T-cell (primary cell): ENCODE measurements at regions not wholly inside any gene's neighbourhood (a gene's known extent, or its start where the extent isn't known, plus 50 kb on each side); places are given as distances from the start of the nearest gene placed in this dataset.

Source experiments
- ATAC-seq, 4 experiments: fragments of 200-7000 bp in 3 of 4; fragments of 150-1000 bp in 1 of 4; cut with Tn5 transposase; replicated peaks in 1 of 4; 1 replicate in 3 of 4; 2 replicates in 1 of 4; pipeline ENCODE4 v1.10.0; 2021; ENCODE audit warnings: moderate library complexity in 3 of 4, mild to moderate bottlenecking in 2 of 4, moderate number of reproducible peaks in 1 of 4
- CTCF ChIA-PET, 2 donors: fragments of 300-600 bp; sonication (Branson Sonifier 250); formaldehyde crosslinking; loops; one replicate each; lab custom pipeline; 2022; ENCODE audit warnings: antibody characterized with exemption in 2 of 2; lab: Charles Lee
- POLR2A ChIA-PET, 2 donors: fragments of 300-600 bp; sonication (Branson Sonifier 250); formaldehyde crosslinking; loops; one replicate each; lab custom pipeline; 2022; ENCODE audit warnings: antibody characterized with exemption in 2 of 2; lab: Charles Lee
- DNase-seq, 35 experiments: peaks; one replicate each; pipeline versions ENCODE4 v3.0.0 to v3.0.0-alpha.2; 2013 to 2023
- H3K27ac ChIP-seq: one replicate; pipeline ENCODE4 v1.5.1; 2013; ENCODE audit warnings: low read length
- H3K27me3 ChIP-seq, 2 experiments: replicated peaks in 1 of 2; 1 replicate in 1 of 2; 2 replicates in 1 of 2; pipeline versions ENCODE4 v1.6.1 to v1.7.0; 2013; ENCODE audit warnings: low read length in 1 of 2, mixed read lengths in 1 of 2; ENCODE audit not compliant: control insufficient read depth in 2 of 2, insufficient read depth in 2 of 2; ENCODE audit errors: extremely low read depth in 1 of 2
- H3K36me3 ChIP-seq, 2 donors: 1 replicate in 1 of 2; 2 replicates in 1 of 2; pipeline versions ENCODE4 v1.6.1 to v1.7.0; 2013; ENCODE audit warnings: low read length in 1 of 2; ENCODE audit not compliant: control insufficient read depth in 2 of 2, insufficient read depth in 1 of 2; ENCODE audit errors: extremely low read depth in 1 of 2
- H3K4me1 ChIP-seq, 2 experiments: 1 replicate in 1 of 2; 2 replicates in 1 of 2; pipeline versions ENCODE4 v1.6.1 to v1.7.0; 2013; ENCODE audit warnings: low read length in 2 of 2, mixed read lengths in 1 of 2; ENCODE audit not compliant: insufficient read depth in 2 of 2, control insufficient read depth in 1 of 2; ENCODE audit errors: extremely low read depth in 1 of 2
- H3K4me3 ChIP-seq, 2 donors: 1 replicate in 1 of 2; 2 replicates in 1 of 2; pipeline versions ENCODE4 v1.5.1 to v1.7.0; 2013; ENCODE audit warnings: mild to moderate bottlenecking in 2 of 2, low read length in 1 of 2, moderate library complexity in 1 of 2; ENCODE audit not compliant: control insufficient read depth in 1 of 2; ENCODE audit errors: extremely low read depth in 1 of 2
- H3K9me3 ChIP-seq: 2 replicates; pipeline ENCODE4 v1.7.0; 2013
- H3K27ac Mint-ChIP-seq, 2 donors: one replicate each; pipeline ENCODE4 v1.8.0; 2020 to 2021; ENCODE audit warnings: mild to moderate bottlenecking in 2 of 2, mixed read lengths in 2 of 2
- H3K27me3 Mint-ChIP-seq, 2 donors: one replicate each; pipeline ENCODE4 v1.8.0; 2021 to 2022; ENCODE audit warnings: mixed read lengths in 2 of 2
- H3K36me3 Mint-ChIP-seq: one replicate; pipeline ENCODE4 v1.8.0; 2021; ENCODE audit warnings: mixed read lengths
- H3K4me1 Mint-ChIP-seq, 3 donors: one replicate each; pipeline ENCODE4 v1.8.0; 2020 to 2022; ENCODE audit warnings: mixed read lengths in 3 of 3, mild to moderate bottlenecking in 1 of 3
- H3K4me3 Mint-ChIP-seq, 3 donors: one replicate each; pipeline ENCODE4 v1.8.0; 2020 to 2022; ENCODE audit warnings: mild to moderate bottlenecking in 3 of 3, mixed read lengths in 3 of 3, moderate library complexity in 3 of 3
- H3K9me3 Mint-ChIP-seq, 3 donors: one replicate each; pipeline ENCODE4 v1.8.0; 2020 to 2022; ENCODE audit warnings: mixed read lengths in 3 of 3
- WGBS: methylation state at CpG from one replicate; pipeline ENCODE4 v1.1.5; 2013; ENCODE audit warnings: missing lambda C conversion rate; ENCODE audit not compliant: insufficient coverage; 5-methylcytosine and 5-hydroxymethylcytosine counted together

GRCh38 chr3:40875581-40875980 lies 323.7 kb upstream of the CTNNB1 start:
- ChIA-PET CTCF (no interaction called here), POLR2A (no interaction called here)
- Mint-ChIP-seq H3K4me3 (no peak overlapping the region), H3K36me3 (no peaks in the 10 kb centered on the region), H3K4me1 (no peaks in the 10 kb centered on the region), H3K27me3 (peaks cover 3 to 14% of the 10 kb centered on the region in 2 donors), H3K9me3 (no peaks in the 10 kb centered on the region), H3K27ac (no peak overlapping the region)
- Histone ChIP-seq H3K27ac (no peak overlapping the region), H3K4me3 (no peak overlapping the region), H3K4me1 (no peaks in the 10 kb centered on the region), H3K36me3 (no peaks in the 10 kb centered on the region), H3K9me3 (no peaks in the 10 kb centered on the region), H3K27me3 (peaks cover 0 to 3% of the 10 kb centered on the region in 2 experiments)
- no peak for DNase-seq
- no peak for ATAC-seq
- WGBS, result no CpG with 5 or more reads among the region's 1 CpG

- no peak overlapping the region for H3K27ac ChIP-seq
- Mint-ChIP-seq H3K36me3 (no peaks in the 10 kb centered on the region), H3K9me3 (no peaks in the 10 kb centered on the region), H3K27me3 (peaks cover 0 to 10% of the 10 kb centered on the region in 2 donors), H3K27ac (no peak overlapping the region), H3K4me1 (no peaks in the 10 kb centered on the region), H3K4me3 (no peak overlapping the region)
- POLR2A ChIA-PET, result no interaction called here
- H3K36me3 ChIP-seq, result no peaks in the 10 kb centered on the region
- WGBS, result 64% methylated on average over 3 of the region's 5 CpGs
- no peak overlapping the region for H3K4me3 ChIP-seq
- H3K27me3 ChIP-seq, result peaks cover 0 to 3% of the 10 kb centered on the region in 2 experiments
- CTCF ChIA-PET, result no interaction called here
- no peak for ATAC-seq
- no peaks in the 10 kb centered on the region for H3K4me1 ChIP-seq
- no peaks in the 10 kb centered on the region for H3K9me3 ChIP-seq
- DNase-seq, result no peak
These were observed 323.3 kb upstream of the CTNNB1 start for GRCh38 chr3:40876009-40876408.

- ATAC-seq (no peak), DNase-seq (no peak)
- Mint-ChIP-seq H3K4me1 (no peaks in the 10 kb centered on the region), H3K4me3 (no peak overlapping the region), H3K36me3 (no peaks in the 10 kb centered on the region), H3K9me3 (no peaks in the 10 kb centered on the region), H3K27ac (no peak overlapping the region), H3K27me3 (peaks cover 0 to 10% of the 10 kb centered on the region in 2 donors)
- Histone ChIP-seq H3K4me1 (no peaks in the 10 kb centered on the region), H3K36me3 (no peaks in the 10 kb centered on the region), H3K4me3 (no peak overlapping the region), H3K27ac (no peak overlapping the region), H3K9me3 (no peaks in the 10 kb centered on the region), H3K27me3 (peaks cover 0 to 3% of the 10 kb centered on the region in 2 experiments)
- 100% methylated on average over 2 of the region's 2 CpGs for WGBS
- POLR2A ChIA-PET, result no interaction called here
- CTCF ChIA-PET, result no interaction called here
These were observed 322.8 kb upstream of the CTNNB1 start for GRCh38 chr3:40876496-40876895.

GRCh38 chr3:40877631-40878463 lies 321.5 kb upstream of the CTNNB1 start:
- 90% methylated on average over 8 of the region's 11 CpGs for WGBS
- ChIA-PET CTCF (interaction anchor here in 1 of 2 donors (0.6 kb wide), 1 partner anchor 19 kb away, joined by 3 read pairs; no protein-coding TSS in a partner anchor), POLR2A (no interaction called here)
- no peaks in the 10 kb centered on the region for H3K27me3 ChIP-seq
- Mint-ChIP-seq H3K4me1 (no peaks in the 10 kb centered on the region), H3K27me3 (peaks cover 0 to 4% of the 10 kb centered on the region in 2 donors), H3K27ac (no peak overlapping the region), H3K9me3 (no peaks in the 10 kb centered on the region), H3K4me3 (no peak overlapping the region), H3K36me3 (no peaks in the 10 kb centered on the region)
- no peaks in the 10 kb centered on the region for H3K4me1 ChIP-seq
- ATAC-seq, result no peak
- no peak for DNase-seq
- H3K36me3 ChIP-seq, result no peaks in the 10 kb centered on the region
- H3K27ac ChIP-seq, result no peak overlapping the region
- H3K4me3 ChIP-seq, result no peak overlapping the region
- no peaks in the 10 kb centered on the region for H3K9me3 ChIP-seq

GRCh38 chr3:40878464-40878905 lies 320.8 kb upstream of the CTNNB1 start:
- Mint-ChIP-seq H3K27ac (no peak overlapping the region), H3K36me3 (no peaks in the 10 kb centered on the region), H3K4me3 (no peak overlapping the region), H3K27me3 (peaks cover 0 to 4% of the 10 kb centered on the region in 2 donors), H3K9me3 (no peaks in the 10 kb centered on the region), H3K4me1 (no peaks in the 10 kb centered on the region)
- ATAC-seq (no peak), DNase-seq (no peak)
- Histone ChIP-seq H3K27ac (no peak overlapping the region), H3K27me3 (no peaks in the 10 kb centered on the region), H3K9me3 (no peaks in the 10 kb centered on the region), H3K4me1 (no peaks in the 10 kb centered on the region), H3K36me3 (no peaks in the 10 kb centered on the region), H3K4me3 (no peak overlapping the region)
- POLR2A ChIA-PET, result no interaction called here
- CTCF ChIA-PET, result interaction anchor here in 1 of 2 donors (0.6 kb wide), 1 partner anchor 20 kb away, joined by 3 read pairs; no protein-coding TSS in a partner anchor
- WGBS, result 79% methylated on average over 2 of the region's 3 CpGs

- ChIA-PET POLR2A (interaction anchor here in 1 of 2 donors (0.7 kb wide), 1 partner anchor 1137 kb away, joined by 3 read pairs; no protein-coding TSS in a partner anchor), CTCF (no interaction called here)
- Histone ChIP-seq H3K4me3 (no peak overlapping the region), H3K4me1 (no peaks in the 10 kb centered on the region), H3K9me3 (no peaks in the 10 kb centered on the region), H3K27ac (no peak overlapping the region), H3K27me3 (peaks cover 0 to 3% of the 10 kb centered on the region in 2 experiments), H3K36me3 (no peaks in the 10 kb centered on the region)
- Mint-ChIP-seq H3K36me3 (no peaks in the 10 kb centered on the region), H3K27me3 (peaks cover 4 to 17% of the 10 kb centered on the region in 2 donors), H3K27ac (no peak overlapping the region), H3K4me3 (no peak overlapping the region), H3K4me1 (no peaks in the 10 kb centered on the region), H3K9me3 (no peaks in the 10 kb centered on the region)
- no peak for DNase-seq
- 96% methylated on average over 5 of the region's 5 CpGs for WGBS
- no peak for ATAC-seq
These were observed 313.9 kb upstream of the CTNNB1 start for GRCh38 chr3:40885430-40885829.
